GM19025 (cell line): ENCODE measurements at regions not wholly inside any gene's neighbourhood (a gene's known extent, or its start where the extent isn't known, plus 50 kb on each side); places are given as distances from the start of the nearest gene placed in this dataset.
"Not testable (repeated sequence)": the region's sequence is repeated elsewhere in the genome, so short reads cannot be mapped to it uniquely, and the experiment has no call there.

ENCODE experiments used
- ATAC-seq: cut with Tn5 transposase; IDR thresholded peaks from one replicate; pipeline ENCODE4 v1.9.1; 2021; ENCODE audit warnings: mild to moderate bottlenecking, low read depth, moderate library complexity; ENCODE audit not compliant: unreplicated experiment

DNA sequence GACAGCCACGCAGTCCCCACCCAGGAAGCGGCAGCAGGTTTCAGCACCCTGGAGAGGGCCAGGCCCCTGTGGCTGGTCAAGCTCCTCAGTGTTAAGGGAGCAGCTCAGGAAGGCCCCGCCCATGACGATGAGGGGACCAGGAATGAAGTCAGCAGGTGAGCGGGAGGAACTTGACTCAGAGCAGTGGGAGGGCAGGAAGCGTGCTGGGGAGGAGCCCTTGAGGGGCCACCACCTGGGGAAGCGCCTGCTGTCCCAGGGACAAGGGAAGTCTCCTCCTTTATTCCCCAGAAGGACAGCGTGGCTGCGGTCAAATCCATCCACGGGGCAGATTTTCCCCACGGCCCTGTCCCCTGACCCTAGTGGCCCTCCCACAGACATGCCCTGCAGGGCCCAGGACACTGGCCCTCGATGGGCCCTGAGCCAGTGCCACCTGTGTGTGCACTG is 357.6 kb downstream of the ADGRD1 start:
- not testable (repeated sequence) for ATAC-seq

DNA sequence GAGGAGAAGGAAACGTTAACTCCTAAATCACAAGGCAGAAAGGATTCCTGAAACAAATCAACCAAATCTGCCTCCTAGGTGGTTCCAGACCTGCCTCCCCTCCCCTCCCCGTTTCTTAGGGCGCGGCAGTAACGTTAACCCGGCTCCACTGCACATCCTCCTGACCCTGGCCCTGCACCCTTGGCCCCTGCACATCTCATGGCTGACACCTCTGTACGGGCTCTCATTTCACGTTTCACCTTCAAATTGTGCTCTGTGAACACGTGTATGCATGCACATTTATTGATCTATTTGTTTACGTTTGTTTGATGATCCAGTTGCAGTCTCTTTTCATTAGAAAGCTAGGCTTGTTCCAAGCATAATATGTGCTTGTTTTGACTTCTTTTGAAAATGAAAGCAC is 358.1 kb downstream of the ADGRD1 start:
- ATAC-seq = no peak

DNA sequence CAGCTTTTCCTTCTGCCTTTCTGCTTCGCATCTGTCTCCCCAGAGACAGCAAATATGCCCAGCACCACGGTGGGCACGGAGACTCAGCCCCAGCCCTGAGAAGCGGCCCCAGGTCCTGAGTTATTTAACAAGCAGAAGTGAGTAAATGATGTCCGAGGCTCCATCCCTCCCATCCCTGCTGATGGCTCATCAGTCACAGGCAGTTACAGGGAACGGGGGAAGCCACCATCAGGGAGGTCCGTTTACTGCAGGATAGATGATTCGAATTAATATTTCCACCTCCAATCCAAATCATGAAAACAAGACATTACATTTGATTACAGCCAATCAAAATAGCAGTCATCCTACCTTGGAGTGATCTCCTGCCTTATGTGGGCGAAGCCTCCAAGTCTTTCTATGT is 358.7 kb downstream of the ADGRD1 start:
- not testable (repeated sequence) for ATAC-seq

DNA sequence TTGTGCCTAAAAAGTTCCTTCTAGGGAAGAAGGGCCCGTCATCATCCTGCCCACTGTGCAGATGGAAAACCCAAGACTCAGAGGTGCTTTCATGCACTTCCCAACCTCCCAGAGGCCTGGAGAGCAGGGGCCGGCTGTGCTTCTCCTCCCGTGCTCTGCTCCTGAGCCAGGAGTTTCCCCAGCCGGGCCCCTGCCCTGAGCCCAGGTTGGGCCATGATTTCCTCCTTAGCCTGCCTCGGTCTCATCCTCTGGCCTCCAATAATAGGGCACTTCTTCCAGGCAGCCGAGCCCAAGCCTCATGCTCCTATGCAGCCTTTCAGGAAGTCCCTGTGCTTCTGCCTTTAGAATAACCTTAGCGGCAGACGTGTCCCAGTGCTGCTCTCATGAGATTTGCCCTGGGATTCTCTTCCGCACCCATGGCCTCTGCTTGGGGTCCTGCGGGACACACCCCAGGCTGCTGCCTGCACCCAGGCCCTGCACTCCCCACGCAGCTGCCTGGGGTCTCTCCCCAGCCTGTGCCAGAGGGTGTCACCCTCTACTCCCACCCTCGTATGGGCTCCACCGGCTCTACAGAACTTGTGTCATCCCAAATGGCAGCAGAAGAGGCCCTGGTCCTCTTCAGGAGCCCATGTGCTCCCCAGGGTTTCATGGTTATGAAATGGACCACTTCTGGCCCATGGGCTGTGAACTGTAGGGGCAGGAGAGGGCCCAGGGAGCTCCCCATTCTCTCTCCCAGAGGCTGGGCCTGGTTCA is 359.3 kb downstream of the ADGRD1 start:
- no peak for ATAC-seq

GRCh38 chr12:131313635-131314034 is 359.9 kb downstream of the ADGRD1 start:
- ATAC-seq = no peak

GRCh38 chr12:131314524-131315090 is 360.9 kb downstream of the ADGRD1 start:
- ATAC-seq = no peak

- no peak for ATAC-seq
Observed at GRCh38 chr12:131315601-131316000, 361.9 kb downstream of the ADGRD1 start.

- ATAC-seq = no peak
Observed at GRCh38 chr12:131316388-131316787, 362.7 kb downstream of the ADGRD1 start.

- ATAC-seq = no peak
Observed at GRCh38 chr12:131318045-131318685, 364.5 kb downstream of the ADGRD1 start.

- ATAC-seq = no peak
Observed at GRCh38 chr12:131321988-131322387, 368.3 kb downstream of the ADGRD1 start.

- ATAC-seq = not testable (repeated sequence)
Observed at GRCh38 chr12:131322460-131322859, 368.8 kb downstream of the ADGRD1 start.

DNA sequence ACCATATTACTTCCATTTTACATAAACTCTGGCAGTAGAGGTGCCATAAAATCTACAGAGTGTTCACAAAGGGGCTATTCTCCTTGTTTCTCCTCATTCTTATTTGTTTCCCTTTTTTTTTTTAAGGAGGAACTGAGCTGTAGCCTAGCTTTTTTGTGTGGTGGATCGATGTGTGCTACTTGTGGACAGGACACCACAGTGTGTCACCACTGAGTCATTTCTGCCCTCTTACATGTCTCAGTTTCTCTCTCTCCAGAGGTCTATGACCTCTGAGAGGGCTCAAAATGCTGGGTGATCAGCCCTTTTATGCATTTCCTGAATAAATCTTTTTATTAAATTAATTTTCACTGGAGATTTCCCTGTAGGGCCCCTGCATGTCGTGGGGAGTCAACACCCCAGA is 370.2 kb downstream of the ADGRD1 start:
- no peak for ATAC-seq

DNA sequence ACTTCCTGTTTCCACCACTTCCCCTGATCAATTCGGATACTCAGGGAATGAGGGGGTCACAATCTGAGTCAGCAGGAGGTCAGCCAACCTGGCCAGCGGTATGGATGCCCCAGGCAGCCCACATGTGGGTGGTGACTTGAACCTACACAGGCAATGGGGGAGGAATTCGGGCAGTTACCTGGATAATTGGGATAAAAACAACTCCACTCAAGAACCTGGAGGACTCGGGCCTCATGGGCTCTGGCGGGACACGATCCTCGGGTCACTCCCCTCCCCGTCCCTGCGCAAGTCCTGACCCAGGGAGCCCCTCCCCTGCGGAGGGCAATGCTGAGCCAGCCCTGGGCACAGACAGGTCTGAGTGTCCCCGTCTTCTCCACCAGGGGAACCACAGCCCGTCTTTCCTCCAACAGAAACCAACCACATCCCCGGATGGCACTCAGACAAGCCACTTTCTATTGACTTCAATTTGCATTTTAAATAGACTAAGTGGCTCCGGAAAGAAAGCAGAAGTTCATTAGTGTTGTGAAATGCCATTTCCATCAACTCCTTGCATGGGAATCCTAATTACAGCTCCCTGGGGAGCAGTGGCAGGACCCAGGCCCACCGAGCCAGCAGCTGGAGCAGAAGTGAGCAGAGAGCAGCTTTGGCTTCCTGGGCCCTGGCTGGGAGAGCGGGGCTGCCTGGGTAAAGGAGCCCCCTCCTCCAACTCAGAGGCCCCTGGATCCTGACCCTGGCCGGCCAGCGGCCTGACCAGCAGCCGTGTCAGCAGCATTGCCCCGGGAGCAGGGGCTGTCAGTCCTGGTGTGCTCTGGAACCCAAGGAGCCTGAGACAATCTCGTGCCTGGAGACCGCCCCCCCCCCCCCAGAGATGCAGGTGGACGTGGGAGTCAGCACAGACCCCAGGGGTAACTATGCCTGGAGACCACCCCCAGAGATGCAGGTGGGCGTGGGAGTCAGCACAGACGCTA is 374.1 kb downstream of the ADGRD1 start:
- no peak for ATAC-seq

- not testable (repeated sequence) for ATAC-seq
Observed at GRCh38 chr12:131328861-131329845, 375.4 kb downstream of the ADGRD1 start.

DNA sequence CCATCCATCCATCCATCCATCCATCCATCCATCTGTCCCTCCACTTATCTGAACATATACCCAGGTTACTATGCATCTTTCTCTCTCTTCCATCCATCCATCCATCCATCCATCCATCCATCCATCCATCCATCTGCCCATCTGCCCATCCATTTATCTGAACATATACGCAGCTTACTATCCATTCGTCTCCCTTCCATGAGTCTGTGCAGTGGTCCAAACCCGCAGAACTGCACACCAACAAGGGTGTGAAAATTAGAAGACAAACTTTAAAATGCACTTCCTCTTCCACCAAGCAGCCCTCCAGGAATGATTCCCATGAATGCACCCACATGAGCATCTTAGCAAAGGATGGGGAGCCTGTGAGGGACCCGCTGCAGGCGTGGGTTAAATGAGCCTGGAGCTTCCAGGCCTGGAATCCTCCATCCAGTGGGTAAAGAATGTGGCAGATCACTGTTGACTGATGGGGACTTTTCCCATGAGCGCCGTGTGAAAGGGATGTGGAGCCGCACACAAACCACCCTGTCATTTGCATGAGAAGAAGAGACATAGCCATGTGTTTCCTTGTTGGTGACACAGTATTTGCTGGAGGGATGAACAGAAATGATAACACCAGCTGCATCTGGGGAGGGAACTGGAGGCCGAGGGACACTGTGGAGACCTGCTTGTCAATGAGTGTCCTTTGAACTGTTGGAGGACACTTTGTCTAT is 376.6 kb downstream of the ADGRD1 start:
- no peak for ATAC-seq

DNA sequence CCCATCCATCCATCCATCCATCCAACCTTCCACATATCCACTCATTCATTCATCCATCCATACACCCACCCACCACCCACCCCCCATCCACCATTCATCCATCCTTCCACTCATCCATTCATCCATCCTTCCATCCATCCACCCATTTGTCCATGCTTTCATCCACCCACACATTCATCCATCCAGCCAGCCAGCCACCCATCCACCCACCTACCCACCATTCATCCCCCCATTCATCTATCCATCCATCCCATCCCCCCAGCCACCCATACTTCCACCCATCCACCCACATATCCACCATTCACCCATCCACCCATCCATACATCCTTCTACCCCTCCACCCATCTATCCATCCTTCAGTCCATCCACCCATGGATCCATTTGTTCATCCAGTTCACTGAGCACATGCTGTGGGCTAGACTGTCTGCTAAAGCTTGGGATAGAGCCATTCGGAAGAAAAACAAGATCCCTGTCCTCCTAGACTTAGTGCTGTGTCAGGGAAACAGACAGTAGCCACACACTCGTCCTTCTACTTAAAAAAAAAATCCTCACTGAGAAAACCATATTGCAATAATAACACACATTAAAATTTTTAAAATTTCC is 377.5 kb downstream of the ADGRD1 start:
- ATAC-seq = no peak

DNA sequence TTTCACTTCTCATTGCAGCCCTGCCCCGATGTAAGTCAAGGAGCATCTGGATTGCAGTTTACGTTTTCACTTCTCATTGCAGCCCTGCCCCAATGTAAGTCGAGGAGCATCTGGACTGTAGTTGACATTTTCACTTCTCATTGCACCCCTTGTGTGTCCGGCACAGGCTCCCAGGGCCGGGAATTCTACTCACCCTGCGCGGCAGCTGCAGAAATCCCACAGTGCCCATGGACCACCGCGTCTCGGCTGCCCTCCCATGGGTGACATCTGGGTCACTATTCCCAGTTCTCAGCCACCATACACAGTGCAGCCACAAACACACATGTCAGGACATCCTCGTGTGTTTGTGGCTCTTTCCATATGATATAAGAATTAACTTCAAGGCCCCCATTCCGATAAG is 378.5 kb downstream of the ADGRD1 start:
- ATAC-seq = no peak

DNA sequence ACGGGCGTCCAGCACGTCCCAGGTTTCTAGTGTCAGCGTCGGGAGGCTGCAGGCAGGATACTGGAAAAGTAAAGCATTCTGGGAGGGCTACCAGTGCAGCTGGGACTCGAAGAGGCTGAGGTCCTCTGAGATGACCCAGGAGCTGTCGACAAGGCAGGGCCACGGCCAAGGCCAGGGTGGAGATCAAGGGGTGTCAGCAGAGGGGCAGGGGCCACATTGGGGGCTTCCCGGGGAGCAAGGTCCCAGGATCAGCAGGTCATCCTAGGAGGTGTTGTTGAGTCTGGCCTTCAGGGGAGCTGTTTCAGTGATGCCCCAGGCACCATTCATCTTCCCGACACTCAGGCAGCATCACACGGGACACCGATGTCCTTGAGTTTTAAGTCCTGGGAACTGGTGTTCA is 377.8 kb upstream of the SFSWAP start:
- no peak for ATAC-seq
